ENCODE measurements at regions not wholly inside any gene's neighbourhood (a gene's known extent, or its start where the extent isn't known, plus 50 kb on each side); places are given as distances from the start of the nearest gene placed in this dataset.

- ChIA-PET POLR2A (ENCODE audit: unreplicated experiment) (no interaction called here), CTCF (no interaction called here)
- no peak for TF ChIP-seq EZH2phosphoT487 (IDR thresholded peaks at IDR 0.05; ENCODE audit: borderline replicate concordance, low read length)
- TF ChIP-seq EZH2 (IDR thresholded peaks at IDR 0.05; ENCODE audit: low read length, unreplicated experiment), result no peak
- no peak for TF ChIP-seq CTCF (conservative IDR thresholded peaks at IDR 0.05; ENCODE audit: low read depth, low read length)
- H3K79me2 ChIP-seq (ENCODE audit: low read length), result no peaks in the 10 kb centered on the region
- no peaks in the 10 kb centered on the region; the same call in 1 of the 2 replicates for H3K4me1 ChIP-seq (ENCODE audit: insufficient read depth, low read length)
- H3K9me2 ChIP-seq (replicated peaks; ENCODE audit: low read length), result no peaks in the 10 kb centered on the region
- H3K36me3 ChIP-seq (ENCODE audit: low read depth, low read length), result no peaks in the 10 kb centered on the region
- H3K27ac ChIP-seq (ENCODE audit: low read length), result no peak overlapping the region
- no peaks in the 10 kb centered on the region for H3F3A ChIP-seq (ENCODE audit: low read length, unreplicated experiment)
- DNase-seq, result no peak
- no peak overlapping the region for H3K4me2 ChIP-seq (ENCODE audit: low read length)
- no TSS peak for BruUV-seq (replicated peaks)
- H3K9ac ChIP-seq (ENCODE audit: low read length), result no peak overlapping the region
- H3K9me3 ChIP-seq (ENCODE audit: low read length), result no peaks in the 10 kb centered on the region
- H3K4me3 ChIP-seq (ENCODE audit: low read length), result no peak overlapping the region
- intact Hi-C loops (cut with micrococcal nuclease), result no loop called here
- no peak for ATAC-seq
- H3K27me3 ChIP-seq (ENCODE audit: low read length), result no peaks in the 10 kb centered on the region
- no peaks in the 10 kb centered on the region for H4K20me1 ChIP-seq (ENCODE audit: low read length)
- H2AFZ ChIP-seq (ENCODE audit: low read length), result no peak overlapping the region
These were observed 502.7 kb upstream of the PODXL start for GRCh38 chr7:132059141-132059540.

- Histone ChIP-seq H3K4me2 (ENCODE audit: low read length) (no peak overlapping the region), H3K27ac (ENCODE audit: low read length) (no peak overlapping the region), H4K20me1 (ENCODE audit: low read length) (no peaks in the 10 kb centered on the region), H3K9me3 (ENCODE audit: low read length) (no peaks in the 10 kb centered on the region), H3K9ac (ENCODE audit: low read length) (no peak overlapping the region), H3K9me2 (replicated peaks; ENCODE audit: low read length) (no peaks in the 10 kb centered on the region), H3K79me2 (ENCODE audit: low read length) (no peaks in the 10 kb centered on the region), H2AFZ (ENCODE audit: low read length) (no peak overlapping the region), H3K4me3 (ENCODE audit: low read length) (no peak overlapping the region), H3K27me3 (ENCODE audit: low read length) (no peaks in the 10 kb centered on the region), H3F3A (ENCODE audit: low read length, unreplicated experiment) (no peaks in the 10 kb centered on the region), H3K36me3 (ENCODE audit: low read depth, low read length) (no peaks in the 10 kb centered on the region), H3K4me1 (ENCODE audit: insufficient read depth, low read length) (no peaks in the 10 kb centered on the region)
- ChIA-PET CTCF (no interaction called here), POLR2A (ENCODE audit: unreplicated experiment) (no interaction called here)
- no peak for TF ChIP-seq CTCF (conservative IDR thresholded peaks at IDR 0.05; ENCODE audit: low read depth, low read length)
- no peak for TF ChIP-seq EZH2phosphoT487 (IDR thresholded peaks at IDR 0.05; ENCODE audit: borderline replicate concordance, low read length)
- no peak for TF ChIP-seq EZH2 (IDR thresholded peaks at IDR 0.05; ENCODE audit: low read length, unreplicated experiment)
- DNase-seq (no peak), ATAC-seq (no peak)
- BruUV-seq (replicated peaks), result no TSS peak
- intact Hi-C loops (cut with micrococcal nuclease), result no loop called here
These were observed 499.1 kb upstream of the PODXL start for GRCh38 chr7:132055336-132056120.

- intact Hi-C loops (cut with micrococcal nuclease), result no loop called here
- no peak overlapping the region for H3K4me2 ChIP-seq (ENCODE audit: low read length)
- no peaks in the 10 kb centered on the region for H3K9me3 ChIP-seq (ENCODE audit: low read length)
- H3K4me1 ChIP-seq (ENCODE audit: insufficient read depth, low read length), result no peaks in the 10 kb centered on the region
- no peaks in the 10 kb centered on the region for H3K27me3 ChIP-seq (ENCODE audit: low read length)
- no peak overlapping the region for H3K4me3 ChIP-seq (ENCODE audit: low read length)
- no peak overlapping the region for H3K9ac ChIP-seq (ENCODE audit: low read length)
- H3F3A ChIP-seq (ENCODE audit: low read length, unreplicated experiment), result no peaks in the 10 kb centered on the region
- BruUV-seq (replicated peaks), result no TSS peak
- DNase-seq (no peak), ATAC-seq (no peak)
- H3K79me2 ChIP-seq (ENCODE audit: low read length), result no peaks in the 10 kb centered on the region
- H3K36me3 ChIP-seq (ENCODE audit: low read depth, low read length), result no peaks in the 10 kb centered on the region
- H4K20me1 ChIP-seq (ENCODE audit: low read length), result no peaks in the 10 kb centered on the region
- TF ChIP-seq CTCF (conservative IDR thresholded peaks at IDR 0.05; ENCODE audit: low read depth, low read length), result no peak
- no peak for TF ChIP-seq EZH2phosphoT487 (IDR thresholded peaks at IDR 0.05; ENCODE audit: borderline replicate concordance, low read length)
- no peak for TF ChIP-seq EZH2 (IDR thresholded peaks at IDR 0.05; ENCODE audit: low read length, unreplicated experiment)
- no peak overlapping the region for H3K27ac ChIP-seq (ENCODE audit: low read length)
- no peaks in the 10 kb centered on the region for H3K9me2 ChIP-seq (replicated peaks; ENCODE audit: low read length)
- CTCF ChIA-PET, result no interaction called here
- POLR2A ChIA-PET (ENCODE audit: unreplicated experiment), result no interaction called here
- no peak overlapping the region for H2AFZ ChIP-seq (ENCODE audit: low read length)
These were observed 497.4 kb upstream of the PODXL start for GRCh38 chr7:132053871-132054270.
